Right lobe of liver (tissue), 6 donors: ENCODE measurements at regions not wholly inside any gene's neighbourhood (a gene's known extent, or its start where the extent isn't known, plus 50 kb on each side); places are given as distances from the start of the nearest gene placed in this dataset.

Experiments
- ATAC-seq, 4 donors: fragments of 200-7000 bp; cut with Tn5 transposase; one replicate each; pipeline ENCODE4 v1.9.1; 2020; ENCODE audit warnings: mild to moderate bottlenecking in 4 of 4, moderate library complexity in 4 of 4
- DNase-seq, 3 donors: peaks; one replicate each; pipeline ENCODE4 v3.0.0-alpha.2; 2020
- H3K27ac ChIP-seq, 3 donors: fragments of 200-600 bp; one replicate each; pipeline ENCODE4 v1.8.0; 2022
- H3K27me3 ChIP-seq, 2 donors: fragments of 200-600 bp; one replicate each; pipeline ENCODE4 v1.8.0; 2022
- H3K36me3 ChIP-seq, 4 donors: fragments of 200-600 bp; sonication (generic) in 1 of 4; one replicate each; pipeline versions ENCODE4 v1.5.1 to v1.8.0; 2017 to 2022; ENCODE audit warnings: control low read depth in 1 of 4
- H3K4me1 ChIP-seq, 4 donors: fragments of 200-600 bp; sonication (generic) in 1 of 4; one replicate each; pipeline versions ENCODE4 v1.5.1 to v1.8.0; 2017 to 2022; ENCODE audit warnings: control low read depth in 1 of 4
- H3K4me3 ChIP-seq, 3 donors: fragments of 200-600 bp; one replicate each; pipeline ENCODE4 v1.8.0; 2022
- H3K9me3 ChIP-seq, 4 donors: fragments of 200-600 bp; sonication (generic) in 1 of 4; one replicate each; pipeline versions ENCODE4 v1.5.1 to v1.8.0; 2017 to 2022; ENCODE audit warnings: control low read depth in 1 of 4
- CTCF ChIP-seq, 4 donors: fragments of 200-600 bp in 3 of 4; fragments of 450-650 bp in 1 of 4; IDR thresholded peaks; one replicate each; pipeline versions ENCODE4 v1.5.1 to v1.8.0; 2016 to 2022; ENCODE audit warnings: antibody characterized with exemption in 4 of 4, mild to moderate bottlenecking in 2 of 4
- POLR2A ChIP-seq: fragments of 450-650 bp; IDR thresholded peaks from one replicate; pipeline ENCODE4 v1.6.1; 2017; ENCODE audit warnings: antibody characterized with exemption, mild to moderate bottlenecking
- WGBS: methylation state at CpG from one replicate; pipeline ENCODE4 v1.1.6; 2018; ENCODE audit warnings: low coverage, low lambda C conversion rate; ENCODE audit not compliant: insufficient coverage; ENCODE audit errors: missing lambda C conversion rate; 5-methylcytosine and 5-hydroxymethylcytosine counted together
- intact Hi-C, 2 donors: fragments of 100-400 bp; cut with DNase I; formaldehyde crosslinking; loops; one replicate each; pipeline versions ENCODE4 v1.11.2 to v1.14.1; 2022
- donor health status: DM: no; HTN: yes; CAD: no.
- donor health status: DM: no; HTN: no; CAD: no.
- donor health status: DM: no; HTN: no; CAD: no.
- donor health status: DM: no; HTN: yes; CAD: no.
- donor health status: DM: no; HTN: yes; CAD: no.

- no peaks in the 10 kb centered on the region for H3K9me3 ChIP-seq
- no peak overlapping the region for H3K4me3 ChIP-seq
- no peaks in the 10 kb centered on the region for H3K36me3 ChIP-seq
- intact Hi-C loops: no loop called here
- no peaks in the 10 kb centered on the region for H3K27me3 ChIP-seq
- ATAC-seq (no peak), DNase-seq (no peak)
- WGBS: 49% methylated on average over 6 of the region's 6 CpGs
- TF ChIP-seq CTCF (IDR thresholded peaks at IDR 0.05) (no peak), POLR2A (no peak)
- no peaks in the 10 kb centered on the region for H3K4me1 ChIP-seq
- no peak overlapping the region for H3K27ac ChIP-seq
Observed at GRCh38 chr18:5729983-5730699, 165.2 kb downstream of the TMEM200C start.

DNA sequence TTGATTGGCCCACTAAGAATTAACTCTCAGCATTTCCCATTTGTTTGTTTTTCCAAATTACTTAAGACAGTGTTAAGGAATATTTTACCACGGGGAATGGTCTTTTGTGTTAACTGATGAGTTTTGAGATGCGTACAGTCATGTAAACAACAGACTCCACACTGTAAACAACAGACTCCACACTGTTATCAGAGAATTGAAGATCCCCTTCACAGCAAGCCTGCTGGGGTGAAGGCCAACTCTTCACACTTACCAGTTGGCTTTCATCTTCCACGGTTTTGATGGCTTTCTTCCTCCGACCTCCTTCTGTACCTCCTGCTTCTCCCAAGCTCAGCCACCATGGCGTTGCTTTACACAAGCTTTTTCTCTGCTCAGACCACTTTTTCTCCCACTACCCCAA, 166.8 kb downstream of the TMEM200C start:
- H3K9me3 ChIP-seq: no peaks in the 10 kb centered on the region
- no peaks in the 10 kb centered on the region for H3K27me3 ChIP-seq
- no peaks in the 10 kb centered on the region for H3K4me1 ChIP-seq
- no peak overlapping the region for H3K4me3 ChIP-seq
- no peaks in the 10 kb centered on the region for H3K36me3 ChIP-seq
- H3K27ac ChIP-seq: no peak overlapping the region
- intact Hi-C loops: no loop called here
- ATAC-seq: no peak
- no peak for DNase-seq
- TF ChIP-seq CTCF (IDR thresholded peaks at IDR 0.05) (no peak), POLR2A (no peak)
- WGBS: 14% methylated on average over 5 of the region's 5 CpGs

DNA sequence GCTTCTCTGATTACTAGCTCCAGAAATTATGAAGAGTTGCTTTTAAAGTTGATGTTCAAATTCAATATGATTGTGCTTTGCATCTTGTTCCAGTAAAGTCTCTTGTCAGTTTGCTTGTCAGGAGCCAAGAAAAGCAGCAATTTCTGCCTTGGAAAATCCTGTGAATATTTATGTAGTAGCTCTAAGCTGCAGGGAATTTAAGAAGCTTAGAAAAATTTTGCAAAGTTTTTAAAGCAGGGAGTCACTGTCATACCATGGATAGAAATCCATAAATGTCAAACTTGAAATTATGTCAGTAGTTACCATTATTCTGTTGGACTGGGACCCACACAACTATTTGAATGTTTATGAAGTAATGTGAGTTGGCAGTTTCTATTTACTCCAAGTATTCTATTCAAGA, 169.3 kb downstream of the TMEM200C start:
- Histone ChIP-seq H3K36me3 (no peaks in the 10 kb centered on the region), H3K27me3 (no peaks in the 10 kb centered on the region), H3K27ac (no peak overlapping the region), H3K9me3 (no peaks in the 10 kb centered on the region), H3K4me1 (no peaks in the 10 kb centered on the region), H3K4me3 (no peak overlapping the region)
- no peak for DNase-seq
- intact Hi-C loops: no loop called here
- TF ChIP-seq POLR2A (no peak), CTCF (IDR thresholded peaks at IDR 0.05) (no peak)
- ATAC-seq: no peak

GRCh38 chr18:5721924-5722323, 173.4 kb downstream of the TMEM200C start:
- H3K27me3 ChIP-seq: no peaks in the 10 kb centered on the region
- WGBS: 65% methylated on average over 8 of the region's 10 CpGs

More at GRCh38 chr18:5721924-5722323, 173.4 kb downstream of the TMEM200C start:
- TF ChIP-seq CTCF (IDR thresholded peaks at IDR 0.05) (no peak), POLR2A (no peak)
- Histone ChIP-seq H3K4me1 (no peaks in the 10 kb centered on the region), H3K27ac (no peak overlapping the region), H3K9me3 (no peaks in the 10 kb centered on the region), H3K4me3 (no peak overlapping the region), H3K36me3 (no peaks in the 10 kb centered on the region)
- DNase-seq (no peak), ATAC-seq (no peak)
- intact Hi-C loops: no loop called here
